CD4-positive, alpha-beta T cell (primary cell): ENCODE measurements at regions not wholly inside any gene's neighbourhood (a gene's known extent, or its start where the extent isn't known, plus 50 kb on each side); places are given as distances from the start of the nearest gene placed in this dataset.

Experiments used
- ATAC-seq: fragments of 200-7000 bp; cut with Tn5 transposase; one replicate; pipeline ENCODE4 v1.10.0; 2022; ENCODE audit warnings: mild to moderate bottlenecking; ENCODE audit not compliant: poor library complexity
- CTCF ChIA-PET: fragments of 350-600 bp; sonication (Branson Sonifier 250); formaldehyde crosslinking; loops from one replicate; lab custom pipeline; 2021; ENCODE audit warnings: antibody characterized with exemption, inconsistent platforms; lab: Charles Lee
- POLR2A ChIA-PET: fragments of 350-600 bp; sonication (Branson Sonifier 250); formaldehyde crosslinking; loops from one replicate; lab custom pipeline; 2021; ENCODE audit warnings: antibody characterized with exemption, inconsistent platforms; lab: Charles Lee
- DNase-seq, 14 experiments: peaks; one replicate each; pipeline ENCODE4 v3.0.0-alpha.2; 2013 to 2020; ENCODE audit warnings: mixed read lengths in 2 of 14
- H3K27ac ChIP-seq, 2 donors: one replicate each; pipeline versions ENCODE4 v1.5.1 to v1.7.0; 2013; ENCODE audit warnings: low read length in 2 of 2, low read depth in 1 of 2, mild to moderate bottlenecking in 1 of 2
- H3K27me3 ChIP-seq, 2 experiments: 1 replicate in 1 of 2; 2 replicates in 1 of 2; pipeline versions ENCODE4 v1.6.1 to v1.7.0; 2013; ENCODE audit warnings: low read length in 2 of 2, control low read depth in 1 of 2, mild to moderate bottlenecking in 1 of 2, moderate library complexity in 1 of 2; ENCODE audit not compliant: insufficient read depth in 2 of 2, control insufficient read depth in 1 of 2
- H3K36me3 ChIP-seq: one replicate; pipeline ENCODE4 v1.6.1; 2013; ENCODE audit warnings: low read length, control low read depth; ENCODE audit not compliant: insufficient read depth
- H3K4me1 ChIP-seq: one replicate; pipeline ENCODE4 v1.6.1; 2013; ENCODE audit warnings: low read length, control low read depth; ENCODE audit not compliant: insufficient read depth
- H3K4me3 ChIP-seq: one replicate; pipeline ENCODE4 v1.5.1; 2013; ENCODE audit warnings: mild to moderate bottlenecking, low read length, moderate library complexity
- H3K9me3 ChIP-seq, 2 experiments: 1 replicate in 1 of 2; 2 replicates in 1 of 2; pipeline versions ENCODE4 v1.6.1 to v1.7.0; 2013; ENCODE audit warnings: low read length in 2 of 2, mild to moderate bottlenecking in 2 of 2, control low read depth in 1 of 2, moderate library complexity in 1 of 2; ENCODE audit not compliant: control insufficient read depth in 1 of 2, insufficient read depth in 1 of 2
- H3K27ac Mint-ChIP-seq: one replicate; pipeline ENCODE4 v1.8.0; 2020; ENCODE audit warnings: mixed read lengths
- H3K27me3 Mint-ChIP-seq: one replicate; pipeline ENCODE4 v1.8.0; 2021; ENCODE audit warnings: mixed read lengths
- H3K36me3 Mint-ChIP-seq: one replicate; pipeline ENCODE4 v1.8.0; 2021; ENCODE audit warnings: low read depth, mixed read lengths
- H3K4me1 Mint-ChIP-seq: one replicate; pipeline ENCODE4 v1.8.0; 2021; ENCODE audit warnings: low read depth, mixed read lengths
- H3K4me3 Mint-ChIP-seq: one replicate; pipeline ENCODE4 v1.8.0; 2020; ENCODE audit warnings: mild to moderate bottlenecking, mixed read lengths
- H3K9me3 Mint-ChIP-seq: one replicate; pipeline ENCODE4 v1.8.0; 2020; ENCODE audit warnings: mixed read lengths
- CTCF ChIP-seq: fragments of 200-600 bp; IDR thresholded peaks from one replicate; pipeline ENCODE4 v1.8.0; 2022; ENCODE audit warnings: antibody characterized with exemption, mild to moderate bottlenecking
- intact Hi-C, 2 experiments: fragments of 100-400 bp; cut with DNase I in 1 of 2; cut with micrococcal nuclease in 1 of 2; formaldehyde crosslinking; loops; one replicate each; pipeline versions ENCODE4 v1.15.1 to v1.9.0; 2023 to 2025; cut with DNase I, micrococcal nuclease

DNA sequence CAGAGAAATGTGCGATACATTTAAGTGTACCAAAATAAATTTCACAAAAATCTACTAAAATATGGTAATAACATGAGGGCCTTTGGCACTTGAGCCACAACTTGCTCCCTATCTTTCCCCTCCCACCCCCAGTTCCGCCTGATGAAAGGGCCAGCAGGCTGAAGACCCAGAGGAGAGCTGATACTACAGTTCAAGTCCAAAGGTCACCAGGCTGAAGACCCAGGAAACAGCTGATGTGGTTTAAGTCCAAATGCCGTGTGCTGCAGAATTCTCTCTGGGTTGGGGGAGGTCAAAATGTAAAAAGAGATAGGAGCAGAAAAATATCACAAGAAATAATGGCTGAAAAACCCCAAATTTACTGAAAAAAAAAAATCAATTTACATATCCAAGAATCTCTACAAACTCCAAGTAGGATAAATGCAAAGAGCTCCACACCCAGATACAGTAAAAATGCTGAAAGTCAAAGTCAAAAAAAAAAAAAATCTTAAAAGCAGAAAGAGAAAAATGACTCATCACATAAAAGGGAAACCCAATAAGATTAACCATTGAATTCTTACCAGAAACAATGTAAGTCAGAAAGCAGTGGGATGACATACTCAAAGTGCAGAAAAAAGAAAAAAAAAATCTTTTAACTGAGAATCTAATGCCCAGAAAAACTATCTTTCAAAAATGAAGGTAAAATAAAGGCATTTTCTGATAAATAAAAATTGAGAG, 452.1 kb upstream of the ASIC2 start:
- H3K27ac ChIP-seq: no peak overlapping the region
- Mint-ChIP-seq H3K27ac (no peak overlapping the region), H3K4me1 (no peaks in the 10 kb centered on the region), H3K4me3 (no peak overlapping the region), H3K36me3 (no peaks in the 10 kb centered on the region), H3K9me3 (no peaks in the 10 kb centered on the region), H3K27me3 (peaks cover 43% of the 10 kb centered on the region)
- peaks cover 6 to 21% of the 10 kb centered on the region in 2 experiments for H3K27me3 ChIP-seq
- ChIA-PET CTCF (no interaction called here), POLR2A (no interaction called here)
- no peak for ATAC-seq
- H3K4me1 ChIP-seq: no peaks in the 10 kb centered on the region
- intact Hi-C loops: loop anchor here in 1 of 2 experiments (5.0 kb wide), 1 partner anchor 748 kb away; no protein-coding TSS in a partner anchor
- no peak for DNase-seq
- H3K4me3 ChIP-seq: no peak overlapping the region
- H3K36me3 ChIP-seq: no peaks in the 10 kb centered on the region
- no peak for TF ChIP-seq CTCF
- no peaks in the 10 kb centered on the region for H3K9me3 ChIP-seq

DNA sequence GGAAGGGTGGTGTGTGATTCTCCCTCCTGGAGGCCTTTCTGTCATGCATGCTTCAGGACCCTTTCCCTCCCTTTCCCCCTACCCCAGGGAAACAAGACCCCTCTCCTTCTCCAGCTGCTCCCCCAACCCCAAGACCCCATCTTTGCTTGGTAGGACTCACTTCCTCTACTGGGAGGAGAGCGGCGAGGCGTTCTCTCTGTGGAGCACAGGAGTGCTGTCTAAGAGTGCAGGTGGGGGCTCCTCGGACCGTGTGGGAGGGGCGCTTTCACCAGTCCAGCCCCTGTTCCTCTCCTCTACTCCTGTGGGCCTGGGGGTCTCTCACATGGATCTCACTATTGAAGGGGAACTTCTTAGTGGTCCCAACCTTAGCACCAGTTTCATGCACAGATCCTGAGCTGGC, 456.1 kb upstream of the ASIC2 start:
- H3K36me3 Mint-ChIP-seq: no peaks in the 10 kb centered on the region
- H3K4me1 Mint-ChIP-seq: peaks cover 10% of the 10 kb centered on the region
- Histone ChIP-seq H3K36me3 (no peaks in the 10 kb centered on the region), H3K4me3 (no peak overlapping the region), H3K27me3 (peaks cover 15 to 37% of the 10 kb centered on the region in 2 experiments), H3K4me1 (no peaks in the 10 kb centered on the region), H3K27ac (no peak overlapping the region), H3K9me3 (peaks cover 0 to under 1% of the 10 kb centered on the region in 2 experiments)
- no peak for ATAC-seq
- H3K27me3 Mint-ChIP-seq: peaks cover 55% of the 10 kb centered on the region
- ChIA-PET POLR2A (no interaction called here), CTCF (no interaction called here)
- DNase-seq: no peak
- H3K9me3 Mint-ChIP-seq: no peaks in the 10 kb centered on the region
- intact Hi-C loops: loop anchor here in 1 of 2 experiments (5.0 kb wide), 1 partner anchor 752 kb away; no protein-coding TSS in a partner anchor
- H3K4me3 Mint-ChIP-seq: no peak overlapping the region
- no peak for TF ChIP-seq CTCF
- H3K27ac Mint-ChIP-seq: no peak overlapping the region

DNA sequence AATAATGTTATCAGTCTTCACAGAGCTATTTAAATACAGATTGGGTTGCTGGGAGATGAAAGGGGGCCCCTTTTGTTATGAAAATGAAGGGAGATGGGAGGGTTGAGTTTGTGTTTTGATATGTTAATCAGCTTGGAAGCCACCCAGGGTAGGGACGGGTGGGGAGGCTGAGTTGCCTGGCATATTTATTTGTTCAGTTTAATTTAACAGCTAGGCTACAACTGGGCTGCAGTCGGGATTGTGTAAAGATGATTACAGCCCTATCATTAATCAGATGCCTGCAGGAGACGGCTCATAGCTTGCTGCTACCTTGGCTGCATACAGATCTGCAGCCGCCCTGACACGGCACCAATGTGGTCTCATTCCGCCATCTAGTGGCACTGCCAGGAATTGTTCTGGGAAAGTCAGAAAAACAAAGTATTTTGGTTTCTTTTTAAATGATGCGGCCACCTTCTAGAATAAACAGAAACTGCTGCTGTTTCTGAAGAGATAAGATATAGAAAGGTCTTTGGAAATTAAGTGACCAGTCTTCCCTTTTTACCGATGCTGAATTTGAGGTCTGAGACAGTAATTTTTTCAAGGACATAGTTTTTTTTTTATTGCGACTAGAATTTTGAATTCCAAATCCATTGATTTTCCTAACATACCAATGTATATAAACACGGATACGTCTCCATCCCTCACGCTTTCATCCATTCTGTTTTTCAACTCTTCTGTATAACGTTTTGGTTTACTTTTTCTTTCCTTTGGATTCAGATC, 458.0 kb upstream of the ASIC2 start:
- no peak overlapping the region for H3K4me3 Mint-ChIP-seq
- ChIA-PET POLR2A (no interaction called here), CTCF (no interaction called here)
- peak; percentile 26 to 69 (median 50) for DNase-seq
- intact Hi-C loops: loop anchor here (5.0 to 10.0 kb wide), 2 partner anchors 754 to 966 kb away; no protein-coding TSS in a partner anchor
- no peaks in the 10 kb centered on the region for H3K9me3 Mint-ChIP-seq
- Histone ChIP-seq H3K36me3 (no peaks in the 10 kb centered on the region), H3K27ac (no peak overlapping the region), H3K4me3 (no peak overlapping the region), H3K4me1 (no peaks in the 10 kb centered on the region), H3K27me3 (peaks cover 19 to 37% of the 10 kb centered on the region in 2 experiments), H3K9me3 (peaks cover 0 to 11% of the 10 kb centered on the region in 2 experiments)
- TF ChIP-seq CTCF: peak; percentile 96
- H3K27ac Mint-ChIP-seq: no peak overlapping the region
- H3K27me3 Mint-ChIP-seq: peaks cover 63% of the 10 kb centered on the region
- H3K4me1 Mint-ChIP-seq: peaks cover 10% of the 10 kb centered on the region
- ATAC-seq: peak; percentile 68
- H3K36me3 Mint-ChIP-seq: no peaks in the 10 kb centered on the region
